Suppressor macrophage (primary cell): ENCODE measurements at regions not wholly inside any gene's neighbourhood (a gene's known extent, or its start where the extent isn't known, plus 50 kb on each side); places are given as distances from the start of the nearest gene placed in this dataset.
"Not testable (repeated sequence)": the region's sequence is repeated elsewhere in the genome, so short reads cannot be mapped to it uniquely, and the experiment has no call there.

Experiments used
- DNase-seq, 4 experiments: peaks; one replicate each; pipeline ENCODE4 v3.0.0-alpha.2; 2020 to 2022

GRCh38 chr3:3309887-3310286, 130.4 kb upstream of the CRBN start:
- peak in 3 of 4 experiments; percentile 7 to 10 (median 7) for DNase-seq

- DNase-seq = no peak
These were observed 129.3 kb upstream of the CRBN start for GRCh38 chr3:3308809-3309208.

GRCh38 chr3:3307491-3307890, 128.0 kb upstream of the CRBN start:
- DNase-seq = no peak

GRCh38 chr3:3305841-3306240, 126.3 kb upstream of the CRBN start:
- DNase-seq = no peak

- DNase-seq = peak in 2 of 4 experiments; percentile 6 to 13
These were observed 125.6 kb upstream of the CRBN start for GRCh38 chr3:3305084-3305483.

GRCh38 chr3:3303636-3304035, 124.1 kb upstream of the CRBN start:
- no peak for DNase-seq

- DNase-seq = no peak
These were observed 123.5 kb upstream of the CRBN start for GRCh38 chr3:3302964-3303363.

- DNase-seq = no peak
These were observed 122.0 kb upstream of the CRBN start for GRCh38 chr3:3301476-3301875.

- DNase-seq = no peak
These were observed 117.5 kb upstream of the CRBN start for GRCh38 chr3:3296979-3297381.

GRCh38 chr3:3295586-3295985, 116.1 kb upstream of the CRBN start:
- DNase-seq = no peak

- not testable (repeated sequence) for DNase-seq
These were observed 112.3 kb upstream of the CRBN start for GRCh38 chr3:3291756-3292283.

- no peak for DNase-seq
These were observed 108.8 kb upstream of the CRBN start for GRCh38 chr3:3288255-3288654.

GRCh38 chr3:3286014-3286413, 106.5 kb upstream of the CRBN start:
- DNase-seq = no peak

- no peak for DNase-seq
These were observed 101.5 kb upstream of the CRBN start for GRCh38 chr3:3281024-3281423.

- peak; percentile 1 to 36 (median 22) for DNase-seq
These were observed 100.9 kb upstream of the CRBN start for GRCh38 chr3:3280396-3280795.

- no peak for DNase-seq
These were observed 98.6 kb upstream of the CRBN start for GRCh38 chr3:3278073-3278472.

GRCh38 chr3:3276630-3277029, 97.1 kb upstream of the CRBN start:
- DNase-seq = no peak

GRCh38 chr3:3264796-3265195, 85.3 kb upstream of the CRBN start:
- DNase-seq = no peak

GRCh38 chr3:3260870-3261269, 81.4 kb upstream of the CRBN start:
- DNase-seq = peak; percentile 4 to 36 (median 26)

- DNase-seq = no peak
These were observed 79.7 kb upstream of the CRBN start for GRCh38 chr3:3259181-3259580.

- DNase-seq = no peak
These were observed 78.8 kb upstream of the CRBN start for GRCh38 chr3:3258281-3258680.

GRCh38 chr3:3241596-3241995, 62.1 kb upstream of the CRBN start:
- no peak for DNase-seq

GRCh38 chr3:3240986-3241385, 61.5 kb upstream of the CRBN start:
- DNase-seq = no peak

GRCh38 chr3:3237979-3238378, 58.5 kb upstream of the CRBN start:
- no peak for DNase-seq

- DNase-seq = no peak
These were observed 52.8 kb upstream of the CRBN start for GRCh38 chr3:3232251-3232650.
